Chondrocyte (in vitro differentiated cells): ENCODE measurements at regions not wholly inside any gene's neighbourhood (a gene's known extent, or its start where the extent isn't known, plus 50 kb on each side); places are given as distances from the start of the nearest gene placed in this dataset.
"Not testable (repeated sequence)": the region's sequence is repeated elsewhere in the genome, so short reads cannot be mapped to it uniquely, and the experiment has no call there.

Experiments
- DNase-seq: peaks from one replicate; pipeline ENCODE4 v3.0.0; 2021; ENCODE audit warnings: mixed read lengths, low spot score
- H3K27ac Mint-ChIP-seq: one replicate; pipeline ENCODE4 v1.8.0; 2021; ENCODE audit warnings: mild to moderate bottlenecking, moderate library complexity, mixed read lengths; ENCODE audit not compliant: unreplicated experiment
- H3K27me3 Mint-ChIP-seq: 2 replicates; pipeline ENCODE4 v1.8.0; 2021; ENCODE audit warnings: low read depth, mixed read lengths
- H3K36me3 Mint-ChIP-seq: 2 replicates; pipeline ENCODE4 v1.8.0; 2021; ENCODE audit warnings: low read depth, mixed read lengths
- H3K4me1 Mint-ChIP-seq: 2 replicates; pipeline ENCODE4 v1.8.0; 2021; ENCODE audit warnings: low read depth, mild to moderate bottlenecking, mixed read lengths
- H3K4me3 Mint-ChIP-seq: one replicate; pipeline ENCODE4 v1.8.0; 2021; ENCODE audit warnings: mild to moderate bottlenecking, moderate library complexity, mixed read lengths; ENCODE audit not compliant: unreplicated experiment
- H3K9me3 Mint-ChIP-seq: 2 replicates; pipeline ENCODE4 v1.8.0; 2021; ENCODE audit warnings: low read depth, mixed read lengths
- CTCF ChIP-seq: fragments of 200-600 bp; sonication (generic); IDR thresholded peaks from 2 replicates; pipeline ENCODE4 v1.5.0; 2021; ENCODE audit warnings: antibody characterized with exemption, mild to moderate bottlenecking, moderate library complexity

GRCh38 chr4:187085339-187085738, 361.7 kb upstream of the FAT1 start:
- Mint-ChIP-seq H3K36me3 (no peaks in the 10 kb centered on the region), H3K4me3 (no peak overlapping the region), H3K4me1 (peaks cover under 1% of the 10 kb centered on the region), H3K27me3 (no peaks in the 10 kb centered on the region), H3K9me3 (no peaks in the 10 kb centered on the region), H3K27ac (no peak overlapping the region)
- no peak for DNase-seq
- TF ChIP-seq CTCF: no peak

GRCh38 chr4:187086151-187086550, 362.5 kb upstream of the FAT1 start:
- no peaks in the 10 kb centered on the region for H3K9me3 Mint-ChIP-seq
- H3K27ac Mint-ChIP-seq: no peak overlapping the region
- peaks cover 4% of the 10 kb centered on the region for H3K4me1 Mint-ChIP-seq
- H3K4me3 Mint-ChIP-seq: no peak overlapping the region
- no peaks in the 10 kb centered on the region for H3K27me3 Mint-ChIP-seq
- DNase-seq: no peak
- no peak for TF ChIP-seq CTCF
- no peaks in the 10 kb centered on the region for H3K36me3 Mint-ChIP-seq

GRCh38 chr4:187088070-187088799, 364.6 kb upstream of the FAT1 start:
- Mint-ChIP-seq H3K36me3 (no peaks in the 10 kb centered on the region), H3K4me3 (no peak overlapping the region), H3K4me1 (peaks cover 6% of the 10 kb centered on the region), H3K27ac (no peak overlapping the region), H3K27me3 (no peaks in the 10 kb centered on the region), H3K9me3 (no peaks in the 10 kb centered on the region)
- TF ChIP-seq CTCF: no peak
- DNase-seq: no peak

- H3K27ac Mint-ChIP-seq: no peak overlapping the region
- H3K4me1 Mint-ChIP-seq: peaks cover 27% of the 10 kb centered on the region
- no peaks in the 10 kb centered on the region for H3K27me3 Mint-ChIP-seq
- no peak overlapping the region for H3K4me3 Mint-ChIP-seq
- no peak for TF ChIP-seq CTCF
- no peak for DNase-seq
- H3K36me3 Mint-ChIP-seq: no peaks in the 10 kb centered on the region
- peaks cover 2% of the 10 kb centered on the region for H3K9me3 Mint-ChIP-seq
These were observed 366.7 kb upstream of the FAT1 start for GRCh38 chr4:187090401-187090800.

- not testable (repeated sequence) for H3K27ac Mint-ChIP-seq, H3K36me3 Mint-ChIP-seq, DNase-seq, H3K9me3 Mint-ChIP-seq, H3K27me3 Mint-ChIP-seq, H3K4me3 Mint-ChIP-seq
- peaks cover 30% of the 10 kb centered on the region for H3K4me1 Mint-ChIP-seq
These were observed 367.2 kb upstream of the FAT1 start for GRCh38 chr4:187090832-187091231.

- Mint-ChIP-seq H3K4me3 (no peak overlapping the region), H3K27me3 (no peaks in the 10 kb centered on the region), H3K4me1 (peaks cover 30% of the 10 kb centered on the region), H3K27ac (no peak overlapping the region), H3K9me3 (peaks cover 21% of the 10 kb centered on the region), H3K36me3 (peaks cover 3% of the 10 kb centered on the region)
- no peak for TF ChIP-seq CTCF
- no peak for DNase-seq
These were observed 370.5 kb upstream of the FAT1 start for GRCh38 chr4:187094144-187094543.
